NCI-H2171 (cell line): ENCODE measurements at regions not wholly inside any gene's neighbourhood (a gene's known extent, or its start where the extent isn't known, plus 50 kb on each side); places are given as distances from the start of the nearest gene placed in this dataset.
"Not testable (repeated sequence)": the region's sequence is repeated elsewhere in the genome, so short reads cannot be mapped to it uniquely, and the experiment has no call there.

Experiments used
- DNase-seq: peaks from one replicate; lab custom pipeline; 2025; lab: John Stamatoyannopoulos, UW

DNA sequence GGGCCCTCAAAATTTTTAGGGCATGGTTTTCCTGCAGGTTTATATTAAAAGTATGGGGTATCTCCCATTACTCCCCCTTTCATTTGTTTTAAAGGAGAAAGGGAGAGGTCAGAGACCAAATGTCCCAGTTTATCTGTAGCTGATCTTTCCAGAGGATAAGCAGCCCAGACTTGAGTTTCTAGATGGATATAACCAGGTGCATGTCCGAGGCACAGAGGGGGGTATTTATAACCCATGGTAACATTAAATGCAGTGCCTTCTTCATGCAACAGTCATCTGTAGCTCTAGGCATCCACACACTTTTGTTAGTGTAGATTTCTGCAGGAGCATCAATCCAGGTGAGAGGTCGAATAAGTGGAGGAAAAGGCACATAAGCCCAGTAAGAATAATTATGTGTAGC lies 890.3 kb upstream of the GOT2 start:
- not testable (repeated sequence) for DNase-seq

- no peak for DNase-seq
Measured at GRCh38 chr16:59614466-59615240, 880.5 kb upstream of the GOT2 start.

GRCh38 chr16:59612910-59613620 lies 878.9 kb upstream of the GOT2 start:
- DNase-seq: not testable (repeated sequence)

DNA sequence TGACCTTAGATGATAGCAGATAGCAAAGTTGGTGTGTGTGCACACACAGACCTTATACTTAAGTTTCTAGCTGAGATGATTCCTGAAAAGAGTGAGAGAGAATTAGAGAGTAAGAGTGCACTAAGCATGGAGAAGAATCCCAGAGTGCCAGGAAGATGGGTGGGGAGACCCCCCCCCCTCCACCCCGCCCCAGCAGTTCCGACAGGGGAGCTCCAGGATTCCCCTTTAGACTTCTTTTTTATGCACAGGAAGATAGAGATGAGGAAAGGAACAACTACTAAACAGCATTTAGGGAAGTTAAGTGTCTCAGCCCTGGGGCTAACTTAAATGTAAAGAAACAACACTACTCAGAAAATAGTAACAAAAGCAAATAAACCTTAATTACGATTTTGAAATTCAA lies 878.0 kb upstream of the GOT2 start:
- DNase-seq: no peak

DNA sequence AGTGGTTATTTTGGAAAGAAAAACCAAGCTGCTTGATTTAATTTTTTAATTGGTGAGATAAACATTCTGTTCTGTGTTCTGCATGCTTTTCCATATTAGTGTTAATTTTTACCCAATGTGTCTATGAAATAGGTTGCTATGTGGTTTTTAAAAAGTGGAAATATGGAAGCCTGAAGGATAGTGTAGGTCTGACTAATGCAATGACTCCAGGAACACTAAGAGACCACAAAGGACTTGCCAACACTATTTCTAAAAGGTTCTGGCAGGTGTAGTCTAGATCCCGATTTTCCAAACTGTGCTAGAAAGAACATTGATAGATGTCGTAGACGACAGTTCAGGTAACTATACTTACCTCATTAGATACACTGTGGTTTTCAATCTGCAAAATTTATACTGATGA lies 877.4 kb upstream of the GOT2 start:
- DNase-seq: no peak

DNA sequence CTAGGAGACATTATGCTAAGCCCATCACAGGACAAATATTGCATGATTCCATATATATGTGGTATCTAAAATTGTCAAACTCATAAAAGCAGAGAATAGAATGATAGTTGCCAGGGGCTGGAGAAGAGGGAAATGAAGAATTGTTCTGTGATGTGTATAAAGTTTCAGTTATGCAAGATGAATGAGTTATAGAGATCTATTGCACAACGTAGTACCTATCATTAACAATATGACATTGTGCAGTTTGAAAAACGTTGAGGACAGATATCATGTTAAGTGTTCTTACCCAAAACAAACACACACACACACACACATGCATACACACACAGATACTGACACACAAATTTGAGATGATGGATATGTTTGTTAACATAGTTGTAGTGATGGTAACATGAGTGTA lies 871.6 kb upstream of the GOT2 start:
- DNase-seq: no peak

- DNase-seq: no peak
Measured at GRCh38 chr16:59604354-59604753, 870.2 kb upstream of the GOT2 start.

GRCh38 chr16:59601452-59601851 lies 867.3 kb upstream of the GOT2 start:
- DNase-seq: no peak

DNA sequence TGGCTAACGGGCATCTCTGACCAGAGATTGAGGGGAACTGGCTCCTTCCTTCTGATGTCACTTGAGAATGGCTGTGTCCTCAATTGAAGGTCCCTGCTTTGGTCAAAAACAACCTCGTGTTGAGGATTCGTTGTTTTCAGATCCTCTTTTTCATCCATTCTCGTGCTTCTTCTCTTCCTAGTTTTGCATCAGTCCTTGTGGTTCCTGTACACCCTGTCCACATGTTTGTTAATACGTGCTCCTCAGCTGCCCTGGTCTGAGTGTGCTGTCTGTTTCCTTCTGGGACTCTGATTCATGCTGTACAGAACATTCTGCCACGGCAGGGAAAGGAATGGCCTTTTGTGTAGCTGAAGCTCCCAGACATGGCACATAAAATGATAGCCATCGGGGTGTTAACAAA lies 863.2 kb upstream of the GOT2 start:
- DNase-seq: no peak

- no peak for DNase-seq
Measured at GRCh38 chr16:59596693-59597092, 862.6 kb upstream of the GOT2 start.

DNA sequence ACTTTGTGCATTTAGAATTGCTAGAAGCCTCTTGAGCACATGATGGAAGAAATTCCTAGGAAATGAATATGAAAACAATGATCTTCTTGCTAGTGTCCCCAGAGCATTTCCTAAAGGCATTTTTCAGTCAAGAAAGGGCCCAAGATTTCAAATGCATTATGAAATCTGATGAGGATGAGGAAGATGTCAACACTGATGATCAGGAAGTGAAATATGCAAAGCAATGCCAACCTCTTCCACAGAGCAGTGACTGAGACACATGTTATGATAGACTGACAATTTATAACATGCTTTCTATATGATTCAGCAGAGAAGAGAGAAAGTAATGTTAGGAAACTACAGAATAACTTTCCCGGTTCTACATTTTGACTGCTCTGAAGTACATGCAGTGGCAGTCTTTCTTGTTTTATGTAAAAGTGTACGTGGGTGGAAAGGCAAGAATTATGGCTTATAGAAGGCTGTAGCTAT lies 859.1 kb upstream of the GOT2 start:
- DNase-seq: no peak

DNA sequence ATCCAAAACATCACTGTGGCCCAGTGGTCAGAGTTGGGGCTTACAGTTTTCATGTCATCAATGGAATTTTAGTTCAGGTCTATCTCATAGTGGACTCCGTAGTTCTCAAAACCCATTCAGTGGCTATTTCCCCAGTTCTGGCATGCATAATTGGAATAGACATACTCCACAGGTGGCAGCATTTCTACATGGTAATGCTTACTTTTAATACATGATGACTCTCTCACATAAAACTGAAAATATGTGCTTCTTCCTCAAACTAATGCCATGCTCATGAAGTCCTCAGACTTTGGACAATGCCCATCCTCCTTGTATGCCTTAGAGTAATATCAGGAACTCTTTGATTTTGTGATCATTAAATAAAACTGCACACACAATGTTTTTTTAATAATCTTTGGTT lies 857.4 kb upstream of the GOT2 start:
- DNase-seq: no peak

DNA sequence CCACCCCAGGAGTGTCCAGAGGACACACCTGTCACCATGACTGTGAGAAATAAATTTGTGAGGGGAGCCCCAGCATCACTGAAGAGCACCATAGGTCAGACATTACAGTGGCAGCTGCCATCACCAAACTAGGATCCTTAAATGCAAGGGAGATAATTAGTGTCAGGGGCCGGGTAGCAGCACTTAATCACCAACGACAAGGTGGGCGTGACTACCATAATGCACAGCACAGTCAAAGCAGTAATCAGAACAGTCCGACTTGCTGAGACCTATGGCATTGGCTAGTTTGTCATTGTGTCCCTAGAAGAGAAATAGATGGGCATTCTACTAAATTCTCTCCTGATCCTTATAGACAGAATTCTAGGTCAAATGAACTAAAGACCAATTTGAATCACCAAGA lies 856.7 kb upstream of the GOT2 start:
- no peak for DNase-seq

DNA sequence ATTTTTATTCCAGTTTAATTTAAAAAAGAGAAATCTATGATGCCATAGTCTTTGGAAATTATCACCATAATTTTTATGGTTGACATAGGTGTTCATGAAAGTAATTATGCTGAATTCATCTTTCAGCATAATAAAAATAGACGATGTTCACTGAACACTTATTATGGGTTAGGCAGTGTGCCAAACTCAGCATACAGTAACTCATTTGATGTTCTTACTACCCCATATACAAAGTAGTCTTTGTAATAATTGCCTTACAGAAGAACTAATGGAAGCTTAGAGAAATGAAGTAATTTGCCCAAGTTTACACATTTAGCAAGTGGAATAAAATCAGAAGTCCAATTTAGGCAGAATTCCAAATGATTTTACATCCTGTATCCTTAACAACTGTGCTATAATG lies 852.2 kb upstream of the GOT2 start:
- no peak for DNase-seq

DNA sequence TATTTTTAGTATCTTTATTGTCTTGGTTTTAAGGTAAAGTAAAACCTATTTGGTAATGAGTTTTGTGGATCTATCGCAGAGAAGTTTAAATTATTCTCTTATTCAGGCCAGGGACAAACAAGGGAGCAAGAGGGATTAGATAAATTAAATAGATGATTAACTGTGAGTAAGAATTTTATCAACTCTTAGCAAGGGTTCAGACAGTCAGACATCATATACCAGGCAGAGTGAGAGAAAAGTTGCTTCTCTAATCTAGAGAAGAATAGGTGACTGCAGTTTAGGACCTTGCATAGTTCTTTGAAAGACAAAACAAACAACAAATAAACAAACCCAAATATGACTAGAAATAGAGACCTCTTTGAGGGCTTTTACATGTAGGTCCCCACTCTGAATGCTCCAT lies 840.2 kb upstream of the GOT2 start:
- DNase-seq: no peak

- DNase-seq: no peak
Measured at GRCh38 chr16:59573528-59574271, 839.6 kb upstream of the GOT2 start.

DNA sequence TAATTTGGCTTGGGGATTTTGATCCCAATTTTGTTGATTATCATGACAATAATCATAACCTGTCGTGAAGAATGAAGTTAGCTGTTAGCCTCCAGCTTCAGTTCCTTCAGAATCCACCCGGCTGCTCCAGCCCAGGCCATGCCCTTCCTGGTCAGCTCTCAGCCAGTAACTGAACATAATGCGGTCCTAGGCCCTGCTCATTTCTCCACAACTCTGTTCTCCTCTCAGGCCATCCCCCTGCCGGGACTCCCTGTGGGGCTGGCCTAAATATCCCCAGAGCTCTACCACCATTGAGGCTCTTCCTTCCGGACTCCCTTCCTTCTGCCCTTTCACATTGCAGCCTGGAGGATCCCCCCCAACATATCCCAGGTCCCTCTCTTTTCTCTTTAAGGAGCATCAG lies 833.4 kb upstream of the GOT2 start:
- DNase-seq: no peak

GRCh38 chr16:59566446-59566845 lies 832.3 kb upstream of the GOT2 start:
- DNase-seq: no peak

- no peak for DNase-seq
Measured at GRCh38 chr16:59558679-59559078, 824.6 kb upstream of the GOT2 start.

DNA sequence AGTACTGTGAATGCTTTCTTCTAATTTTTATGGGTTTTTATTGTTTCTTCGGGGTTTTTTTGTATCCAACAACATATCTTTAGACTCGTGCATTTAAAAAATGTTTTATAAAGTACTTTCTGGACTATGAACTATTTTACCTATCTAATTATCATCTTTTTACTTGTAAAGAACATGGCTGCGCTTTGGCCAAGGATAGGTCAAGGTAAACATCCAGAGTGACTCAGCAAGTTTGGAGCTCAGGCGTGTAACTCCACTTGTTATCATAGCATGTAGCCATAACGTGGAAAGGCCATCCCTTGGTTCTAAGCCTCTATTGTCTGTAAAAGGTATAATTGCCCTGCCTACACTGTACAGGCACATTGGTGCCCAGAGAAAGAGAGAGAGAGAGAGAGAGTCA lies 818.0 kb upstream of the GOT2 start:
- DNase-seq: no peak

DNA sequence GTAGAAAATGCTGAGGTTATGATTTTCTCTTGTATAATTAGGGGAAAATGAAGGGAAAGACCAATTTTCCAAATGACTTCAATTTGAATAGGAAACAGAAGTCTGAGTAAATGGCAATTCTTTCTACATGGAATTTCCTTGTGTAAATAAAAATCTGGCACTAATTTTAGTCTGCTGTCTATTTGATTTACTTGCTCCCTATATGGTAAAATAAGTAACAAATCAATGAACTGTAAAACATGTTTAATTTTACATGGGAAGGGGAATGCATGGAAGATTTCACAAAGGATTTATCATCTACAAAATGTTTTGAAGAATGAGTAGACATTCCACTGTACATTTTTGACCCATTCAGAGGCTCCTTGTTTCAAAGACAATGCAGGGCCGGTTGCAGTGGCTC lies 811.6 kb upstream of the GOT2 start:
- no peak for DNase-seq

DNA sequence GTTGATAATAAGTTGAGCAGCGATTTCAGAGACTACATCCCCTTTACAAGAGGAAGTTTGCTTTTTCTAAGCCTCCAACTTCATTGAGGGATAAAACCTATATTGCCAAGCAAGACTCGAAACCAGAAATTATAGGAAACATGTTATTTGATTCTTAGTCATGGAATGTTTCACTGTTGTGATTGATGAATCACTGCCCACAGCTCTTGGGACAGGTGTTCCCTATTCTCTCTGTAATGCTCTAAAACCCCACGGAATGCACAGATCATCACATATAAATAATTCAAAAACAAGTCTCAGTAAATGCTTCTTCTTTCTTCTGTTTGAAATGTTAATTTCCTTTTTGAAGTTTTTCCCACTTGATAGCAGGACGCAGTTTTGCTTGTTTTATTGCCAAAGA lies 809.5 kb upstream of the GOT2 start:
- DNase-seq: no peak

GRCh38 chr16:59540621-59541020 lies 806.5 kb upstream of the GOT2 start:
- no peak for DNase-seq
